GM12865 (cell line): ENCODE measurements at regions not wholly inside any gene's neighbourhood (a gene's known extent, or its start where the extent isn't known, plus 50 kb on each side); places are given as distances from the start of the nearest gene placed in this dataset.

Experiments used
- DNase-seq: peaks from one replicate; pipeline ENCODE4 v3.0.0; 2010; ENCODE audit warnings: low read depth
- H3K4me3 ChIP-seq: 2 replicates; pipeline ENCODE4 v1.5.1; 2011; ENCODE audit warnings: mild to moderate bottlenecking, low read depth, low read length, control low read depth
- TF ChIP-seq, protein P1 (sequence below): IDR thresholded peaks from 2 replicates; pipeline ENCODE4 v1.5.1; 2011; ENCODE audit warnings: low read length, control low read depth, low read depth, inconsistent platforms; ENCODE audit not compliant: insufficient read depth; ENCODE audit errors: missing control alignments

DNA sequence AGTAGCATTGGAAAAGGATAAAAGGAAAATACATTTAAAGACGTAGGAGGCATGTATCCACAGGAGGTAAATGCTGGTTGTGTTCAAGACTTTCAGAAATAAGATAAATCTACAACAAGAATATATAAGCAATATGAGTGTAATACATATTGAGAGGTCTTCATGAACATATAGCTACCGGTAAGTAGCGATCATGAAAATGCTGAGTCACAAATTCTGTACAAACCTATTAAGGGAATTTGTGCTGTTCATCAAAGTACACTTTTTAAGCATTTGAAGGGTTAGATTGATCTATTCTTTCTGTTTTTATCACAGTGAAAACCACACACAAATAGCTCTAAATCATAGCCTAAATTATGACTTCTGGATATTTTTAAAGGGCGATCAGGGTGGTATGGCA is 173.1 kb upstream of the NYAP2 start:
- DNase-seq = no peak

DNA sequence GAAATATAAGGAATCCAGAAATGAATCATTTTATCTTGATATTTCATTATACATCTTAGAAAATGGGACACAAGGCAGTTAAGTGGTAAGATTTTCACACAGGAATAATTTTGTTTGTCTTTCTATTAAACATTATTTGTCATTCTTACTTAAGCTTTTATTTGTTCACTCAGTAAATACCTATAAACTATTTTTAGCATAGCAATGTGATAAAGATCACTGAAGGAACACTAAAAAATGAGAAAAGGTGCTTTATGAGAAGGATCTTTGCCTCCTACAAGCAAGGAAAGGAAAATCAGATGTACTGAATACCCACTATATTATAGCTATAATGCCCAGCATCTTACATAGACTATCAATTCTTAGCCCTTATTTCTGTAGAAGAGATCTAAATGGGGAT is 176.2 kb upstream of the NYAP2 start:
- no peak overlapping the region for H3K4me3 ChIP-seq
- DNase-seq = no peak
- TF ChIP-seq, protein P1, sequence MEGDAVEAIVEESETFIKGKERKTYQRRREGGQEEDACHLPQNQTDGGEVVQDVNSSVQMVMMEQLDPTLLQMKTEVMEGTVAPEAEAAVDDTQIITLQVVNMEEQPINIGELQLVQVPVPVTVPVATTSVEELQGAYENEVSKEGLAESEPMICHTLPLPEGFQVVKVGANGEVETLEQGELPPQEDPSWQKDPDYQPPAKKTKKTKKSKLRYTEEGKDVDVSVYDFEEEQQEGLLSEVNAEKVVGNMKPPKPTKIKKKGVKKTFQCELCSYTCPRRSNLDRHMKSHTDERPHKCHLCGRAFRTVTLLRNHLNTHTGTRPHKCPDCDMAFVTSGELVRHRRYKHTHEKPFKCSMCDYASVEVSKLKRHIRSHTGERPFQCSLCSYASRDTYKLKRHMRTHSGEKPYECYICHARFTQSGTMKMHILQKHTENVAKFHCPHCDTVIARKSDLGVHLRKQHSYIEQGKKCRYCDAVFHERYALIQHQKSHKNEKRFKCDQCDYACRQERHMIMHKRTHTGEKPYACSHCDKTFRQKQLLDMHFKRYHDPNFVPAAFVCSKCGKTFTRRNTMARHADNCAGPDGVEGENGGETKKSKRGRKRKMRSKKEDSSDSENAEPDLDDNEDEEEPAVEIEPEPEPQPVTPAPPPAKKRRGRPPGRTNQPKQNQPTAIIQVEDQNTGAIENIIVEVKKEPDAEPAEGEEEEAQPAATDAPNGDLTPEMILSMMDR = no peak

More for the DNA sequence above, 173.1 kb upstream of the NYAP2 start:
- TF ChIP-seq, protein P1 = no peak
- no peak overlapping the region for H3K4me3 ChIP-seq

GRCh38 chr2:225207471-225207870 is 165.2 kb upstream of the DOCK10 start:
- H3K4me3 ChIP-seq = no peak overlapping the region
- no peak for DNase-seq
- TF ChIP-seq, protein P1 = no peak

GRCh38 chr2:225207043-225207442 is 164.8 kb upstream of the DOCK10 start:
- DNase-seq = no peak
- no peak overlapping the region for H3K4me3 ChIP-seq
- TF ChIP-seq, protein P1 = no peak

DNA sequence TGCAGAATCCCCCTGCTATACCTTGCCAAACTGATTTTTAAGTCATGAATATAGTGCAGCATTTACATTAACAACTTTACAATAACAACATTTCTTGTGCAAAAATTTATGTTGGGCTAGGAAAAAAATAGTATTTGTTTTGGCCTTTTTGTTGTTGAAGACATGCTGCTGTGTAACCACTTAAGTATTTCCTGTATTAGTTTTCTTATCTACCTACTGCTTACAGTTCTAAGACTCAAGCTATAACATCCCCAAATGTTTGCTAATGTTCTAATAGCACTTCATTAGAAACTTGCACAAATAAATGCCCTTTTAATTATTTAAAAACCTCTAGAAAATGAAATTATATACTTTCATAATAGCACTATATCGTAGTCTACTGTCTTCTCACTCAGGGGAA is 154.3 kb upstream of the DOCK10 start:
- no peak overlapping the region for H3K4me3 ChIP-seq
- no peak for DNase-seq
- TF ChIP-seq, protein P1 = no peak

GRCh38 chr2:225192869-225193268 is 150.6 kb upstream of the DOCK10 start:
- TF ChIP-seq, protein P1 = no peak
- no peak overlapping the region for H3K4me3 ChIP-seq
- no peak for DNase-seq

DNA sequence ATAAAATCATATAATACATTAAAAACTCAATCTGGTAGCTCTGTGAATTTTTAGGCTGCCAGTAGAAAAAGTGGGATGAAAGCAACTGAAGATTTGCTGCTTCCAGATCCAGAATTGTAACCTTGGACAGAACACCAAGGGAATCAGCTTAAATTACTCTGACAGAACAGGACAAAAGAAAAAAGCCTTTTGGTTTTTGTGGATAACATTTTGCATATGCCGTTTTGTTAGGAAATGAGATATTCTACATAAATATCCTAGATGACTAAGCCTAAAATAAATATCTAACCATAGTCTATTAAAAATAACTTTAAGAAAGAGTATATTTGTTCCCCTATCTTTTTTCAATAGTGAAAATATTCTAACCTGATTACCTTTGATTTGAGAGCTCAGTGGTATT is 148.7 kb upstream of the DOCK10 start:
- DNase-seq = no peak
- TF ChIP-seq, protein P1 = no peak
- no peak overlapping the region for H3K4me3 ChIP-seq
